Adipocyte (in vitro differentiated cells): ENCODE measurements at regions not wholly inside any gene's neighbourhood (a gene's known extent, or its start where the extent isn't known, plus 50 kb on each side); places are given as distances from the start of the nearest gene placed in this dataset.
"Not testable (repeated sequence)": the region's sequence is repeated elsewhere in the genome, so short reads cannot be mapped to it uniquely, and the experiment has no call there.

Experiments
- DNase-seq: peaks from one replicate; pipeline ENCODE4 v3.0.0-alpha.2; 2015; ENCODE audit warnings: low read depth
- H3K27me3 ChIP-seq: replicated peaks from 2 replicates; pipeline ENCODE4 v1.7.0; 2013; ENCODE audit warnings: mild to moderate bottlenecking, low read length, moderate library complexity; ENCODE audit not compliant: control insufficient read depth, insufficient read depth
- H3K36me3 ChIP-seq: 2 replicates; pipeline ENCODE4 v1.7.0; 2013; ENCODE audit warnings: low read length, mild to moderate bottlenecking, moderate library complexity; ENCODE audit not compliant: control insufficient read depth, insufficient read depth, severe bottlenecking
- H3K4me1 ChIP-seq: 2 replicates; pipeline ENCODE4 v1.7.0; 2013; ENCODE audit warnings: mild to moderate bottlenecking, low read length, moderate library complexity; ENCODE audit not compliant: control insufficient read depth, insufficient read depth
- H3K4me3 ChIP-seq: 2 replicates; pipeline ENCODE4 v1.7.0; 2013; ENCODE audit warnings: mild to moderate bottlenecking, low read length, moderate library complexity
- H3K9ac ChIP-seq: 2 replicates; pipeline ENCODE4 v1.7.0; 2013; ENCODE audit warnings: mild to moderate bottlenecking, low read length, moderate library complexity
- H3K9me3 ChIP-seq: 2 replicates; pipeline ENCODE4 v1.7.0; 2013; ENCODE audit warnings: mild to moderate bottlenecking, low read length, moderate library complexity; ENCODE audit not compliant: control insufficient read depth

- no peaks in the 10 kb centered on the region for H3K9me3 ChIP-seq
- H3K27me3 ChIP-seq, result no peaks in the 10 kb centered on the region
- DNase-seq, result peak; percentile 62
- H3K4me3 ChIP-seq, result no peak overlapping the region
- no peak overlapping the region for H3K9ac ChIP-seq
- H3K36me3 ChIP-seq, result no peaks in the 10 kb centered on the region
- H3K4me1 ChIP-seq, result no peaks in the 10 kb centered on the region
These were observed 404.4 kb upstream of the KCNMB2 start for GRCh38 chr3:178131801-178132200.

GRCh38 chr3:178137206-178137605 lies 399.0 kb upstream of the KCNMB2 start:
- H3K27me3 ChIP-seq, result no peaks in the 10 kb centered on the region
- no peaks in the 10 kb centered on the region for H3K36me3 ChIP-seq
- H3K9ac ChIP-seq, result no peak overlapping the region
- H3K9me3 ChIP-seq, result no peaks in the 10 kb centered on the region
- no peak overlapping the region for H3K4me3 ChIP-seq
- peaks cover 3% of the 10 kb centered on the region for H3K4me1 ChIP-seq
- DNase-seq, result peak; percentile 25

GRCh38 chr3:178137831-178138230 lies 398.4 kb upstream of the KCNMB2 start:
- no peak for DNase-seq
- Histone ChIP-seq H3K27me3 (no peaks in the 10 kb centered on the region), H3K36me3 (no peaks in the 10 kb centered on the region), H3K4me3 (no peak overlapping the region), H3K4me1 (peaks cover 3% of the 10 kb centered on the region), H3K9ac (no peak overlapping the region), H3K9me3 (no peaks in the 10 kb centered on the region)

- no peak overlapping the region for H3K9ac ChIP-seq
- H3K36me3 ChIP-seq, result no peaks in the 10 kb centered on the region
- H3K4me1 ChIP-seq, result peaks cover 3% of the 10 kb centered on the region
- DNase-seq, result no peak
- H3K27me3 ChIP-seq, result no peaks in the 10 kb centered on the region
- H3K9me3 ChIP-seq, result no peaks in the 10 kb centered on the region
- no peak overlapping the region for H3K4me3 ChIP-seq
These were observed 397.1 kb upstream of the KCNMB2 start for GRCh38 chr3:178139116-178139515.

- no peak overlapping the region for H3K9ac ChIP-seq
- no peaks in the 10 kb centered on the region for H3K9me3 ChIP-seq
- H3K36me3 ChIP-seq, result no peaks in the 10 kb centered on the region
- peaks cover 3% of the 10 kb centered on the region for H3K4me1 ChIP-seq
- DNase-seq, result peak; percentile 74
- no peaks in the 10 kb centered on the region for H3K27me3 ChIP-seq
- H3K4me3 ChIP-seq, result no peak overlapping the region
These were observed 395.5 kb upstream of the KCNMB2 start for GRCh38 chr3:178140531-178141304.

GRCh38 chr3:178141305-178141684 lies 394.9 kb upstream of the KCNMB2 start:
- H3K9me3 ChIP-seq, H3K4me1 ChIP-seq, H3K36me3 ChIP-seq, H3K27me3 ChIP-seq, DNase-seq, H3K4me3 ChIP-seq, H3K9ac ChIP-seq: not testable (repeated sequence)

- Histone ChIP-seq H3K9ac (no peak overlapping the region), H3K9me3 (no peaks in the 10 kb centered on the region), H3K4me1 (no peaks in the 10 kb centered on the region), H3K4me3 (no peak overlapping the region), H3K27me3 (no peaks in the 10 kb centered on the region), H3K36me3 (no peaks in the 10 kb centered on the region)
- no peak for DNase-seq
These were observed 389.8 kb upstream of the KCNMB2 start for GRCh38 chr3:178146406-178146831.

GRCh38 chr3:178147001-178147400 lies 389.2 kb upstream of the KCNMB2 start:
- Histone ChIP-seq H3K27me3 (no peaks in the 10 kb centered on the region), H3K9ac (no peak overlapping the region), H3K4me1 (no peaks in the 10 kb centered on the region), H3K36me3 (no peaks in the 10 kb centered on the region), H3K9me3 (no peaks in the 10 kb centered on the region), H3K4me3 (no peak overlapping the region)
- DNase-seq, result no peak

GRCh38 chr3:178152031-178152806 lies 384.0 kb upstream of the KCNMB2 start:
- no peaks in the 10 kb centered on the region for H3K9me3 ChIP-seq
- no peak overlapping the region for H3K9ac ChIP-seq
- H3K27me3 ChIP-seq, result no peaks in the 10 kb centered on the region
- no peaks in the 10 kb centered on the region for H3K4me1 ChIP-seq
- no peak overlapping the region for H3K4me3 ChIP-seq
- no peaks in the 10 kb centered on the region for H3K36me3 ChIP-seq
- DNase-seq, result no peak

GRCh38 chr3:178152988-178153387 lies 383.2 kb upstream of the KCNMB2 start:
- H3K4me3 ChIP-seq, result no peak overlapping the region
- no peak for DNase-seq
- H3K4me1 ChIP-seq, result no peaks in the 10 kb centered on the region
- H3K9ac ChIP-seq, result no peak overlapping the region
- no peaks in the 10 kb centered on the region for H3K36me3 ChIP-seq
- H3K27me3 ChIP-seq, result no peaks in the 10 kb centered on the region
- H3K9me3 ChIP-seq, result no peaks in the 10 kb centered on the region

GRCh38 chr3:178155521-178155920 lies 380.7 kb upstream of the KCNMB2 start:
- no peak for DNase-seq
- no peaks in the 10 kb centered on the region for H3K27me3 ChIP-seq

More at GRCh38 chr3:178155521-178155920, 380.7 kb upstream of the KCNMB2 start:
- Histone ChIP-seq H3K9me3 (no peaks in the 10 kb centered on the region), H3K9ac (no peak overlapping the region), H3K4me1 (no peaks in the 10 kb centered on the region), H3K36me3 (no peaks in the 10 kb centered on the region), H3K4me3 (no peak overlapping the region)
